Heart right ventricle (tissue), 16 donors: ENCODE measurements at regions not wholly inside any gene's neighbourhood (a gene's known extent, or its start where the extent isn't known, plus 50 kb on each side); places are given as distances from the start of the nearest gene placed in this dataset.

Experiments
- ATAC-seq, 8 donors: fragments of 200-7000 bp; cut with Tn5 transposase; one replicate each; pipeline ENCODE4 v1.9.1; 2020; ENCODE audit warnings: mild to moderate bottlenecking in 8 of 8, moderate library complexity in 8 of 8, moderate number of reproducible peaks in 1 of 8
- DNase-seq, 2 donors: peaks; one replicate each; pipeline ENCODE4 v3.0.0-alpha.2; 2020
- H3K27ac ChIP-seq, 10 donors: fragments of 200-600 bp; sonication (generic) in 2 of 10; one replicate each; pipeline versions ENCODE4 v1.5.0 to v1.8.0; 2020 to 2022; ENCODE audit warnings: mild to moderate bottlenecking in 3 of 10
- H3K27me3 ChIP-seq, 7 donors: fragments of 200-600 bp; one replicate each; pipeline ENCODE4 v1.8.0; 2021 to 2022; ENCODE audit warnings: mild to moderate bottlenecking in 2 of 7
- H3K36me3 ChIP-seq, 9 donors: fragments of 200-600 bp; sonication (generic) in 1 of 9; one replicate each; pipeline versions ENCODE4 v1.5.0 to v1.8.0; 2020 to 2022; ENCODE audit warnings: mild to moderate bottlenecking in 2 of 9
- H3K4me1 ChIP-seq, 9 donors: fragments of 200-600 bp; sonication (generic) in 1 of 9; one replicate each; pipeline versions ENCODE4 v1.5.0 to v1.8.0; 2020 to 2022; ENCODE audit warnings: mild to moderate bottlenecking in 4 of 9
- H3K4me3 ChIP-seq, 10 donors: fragments of 200-600 bp; sonication (generic) in 2 of 10; one replicate each; pipeline versions ENCODE4 v1.5.0 to v1.8.0; 2020 to 2022; ENCODE audit warnings: mild to moderate bottlenecking in 7 of 10, moderate library complexity in 2 of 10
- H3K9me3 ChIP-seq, 11 donors: fragments of 200-600 bp in 10 of 11; sonication (generic) in 2 of 11; one replicate each; pipeline versions ENCODE4 v1.5.0 to v1.8.0; 2013 to 2022; ENCODE audit warnings: mild to moderate bottlenecking in 2 of 11, control low read depth in 1 of 11, moderate library complexity in 1 of 11
- CTCF ChIP-seq, 9 donors: fragments of 200-600 bp; sonication (generic) in 2 of 9; IDR thresholded peaks; one replicate each; pipeline versions ENCODE4 v1.5.0 to v1.8.0; 2021 to 2022; ENCODE audit warnings: antibody characterized with exemption in 9 of 9, mild to moderate bottlenecking in 5 of 9, moderate library complexity in 1 of 9
- WGBS, 2 donors: extraction: QIAGEN DNeasy Blood & Tissue Kit; methylation state at CpG; one replicate each; pipeline ENCODE4 v1.1.7; 2013; ENCODE audit warnings: inconsistent platforms in 1 of 2; 5-methylcytosine and 5-hydroxymethylcytosine counted together
- intact Hi-C, 10 donors: fragments of 100-400 bp; cut with DNase I; formaldehyde crosslinking; loops; one replicate each; pipeline versions ENCODE4 v1.11.1 to v1.14.2; 2022
- donor health status: Arrhythmogenic right ventricular cardiomyopathy.
- donor health status: ischemic (EF 13 %, LVEDD 7.1; RV severe dilation, severe dysfunction).
- donor health status: healthy with polysubstance abuse.
- donor health status: DM: no; HTN: yes; CAD: no.
- donor health status: DM: no; HTN: no; CAD: no.
- donor health status: ischemic (EF 25% LVEDD 6.9; RV normal size, moderate dysfunction).
- donor health status: ischemic (EF 25% LVEDD 5.7; RV mildly dilated, moderate dysfunction).
- donor health status: healthy.
- donor health status: DM: yes; HTN: yes; CAD: no.
- donor health status: Ischemic cardiomyopathy.
- donor health status: ischemic (EF 35%, LVEDD 5.7; RV mildly dilated, moderate dysfunction).
- donor health status: nonischemic (EF 11% LVEDD 7.7; RV severe dilation, severe dysfunction).
- donor health status: DM: yes; HTN: yes; CAD: no.
- donor health status: PGD.
- donor health status: ischemic (EF 29% LVEDD 5.4; RV normal size, mild dysfunction).
- donor health status: nonischemic (EF 23%, LVEDD 6.1; RV moderate dilation, normal function).

GRCh38 chr4:176981074-176981473 is 188.4 kb upstream of the VEGFC start:
- no peak for ATAC-seq
- Histone ChIP-seq H3K4me3 (no peak overlapping the region), H3K36me3 (no peaks in the 10 kb centered on the region), H3K9me3 (peaks cover 0 to 8% (median 0%) of the 10 kb centered on the region in 11 donors), H3K27me3 (no peaks in the 10 kb centered on the region), H3K4me1 (peaks cover 0 to 21% (median 0%) of the 10 kb centered on the region in 9 donors), H3K27ac (peak overlapping the region in 1 of 10 donors; percentile 59)
- no peak for DNase-seq
- intact Hi-C loops: no loop called here
- no peak for TF ChIP-seq CTCF (IDR thresholded peaks at IDR 0.05)

GRCh38 chr4:176981551-176981950 is 188.8 kb upstream of the VEGFC start:
- Histone ChIP-seq H3K27me3 (no peaks in the 10 kb centered on the region), H3K4me1 (peaks cover 0 to 21% (median 0%) of the 10 kb centered on the region in 9 donors), H3K9me3 (peaks cover 0 to 8% (median 0%) of the 10 kb centered on the region in 11 donors), H3K4me3 (no peak overlapping the region), H3K27ac (peak overlapping the region in 1 of 10 donors; percentile 59), H3K36me3 (no peaks in the 10 kb centered on the region)
- intact Hi-C loops: no loop called here
- no peak for TF ChIP-seq CTCF (IDR thresholded peaks at IDR 0.05)
- ATAC-seq: peak in 1 of 8 donors; percentile 52
- no peak for DNase-seq
- WGBS, 2 donors: 78 to 81% methylated on average over 2 of the region's 2 CpGs

GRCh38 chr4:176988226-176988625 is 195.5 kb upstream of the VEGFC start:
- H3K27ac ChIP-seq: no peak overlapping the region
- H3K4me3 ChIP-seq: no peak overlapping the region
- intact Hi-C loops: no loop called here
- no peaks in the 10 kb centered on the region for H3K9me3 ChIP-seq
- DNase-seq (no peak), ATAC-seq (peak in 2 of 8 donors; percentile 41 to 46)
- H3K4me1 ChIP-seq: no peaks in the 10 kb centered on the region
- no peaks in the 10 kb centered on the region for H3K27me3 ChIP-seq
- 61 to 71% methylated on average over 1 of the region's 1 CpG for WGBS, 2 donors
- no peaks in the 10 kb centered on the region for H3K36me3 ChIP-seq
- TF ChIP-seq CTCF (IDR thresholded peaks at IDR 0.05): no peak

- Histone ChIP-seq H3K36me3 (no peaks in the 10 kb centered on the region), H3K4me1 (no peaks in the 10 kb centered on the region), H3K4me3 (no peak overlapping the region), H3K9me3 (no peaks in the 10 kb centered on the region), H3K27me3 (no peaks in the 10 kb centered on the region), H3K27ac (no peak overlapping the region)
- no peak for TF ChIP-seq CTCF (IDR thresholded peaks at IDR 0.05)
- intact Hi-C loops: no loop called here
- 86 to 90% methylated on average over 1 of the region's 1 CpG for WGBS, 2 donors
- DNase-seq (no peak), ATAC-seq (no peak)
Measured at GRCh38 chr4:176989186-176989585, 196.5 kb upstream of the VEGFC start.
